T1000 (cell line): ENCODE measurements at regions not wholly inside any gene's neighbourhood (a gene's known extent, or its start where the extent isn't known, plus 50 kb on each side); places are given as distances from the start of the nearest gene placed in this dataset.
"Not testable (repeated sequence)": the region's sequence is repeated elsewhere in the genome, so short reads cannot be mapped to it uniquely, and the experiment has no call there.

Experiments
- DNase-seq: peaks from one replicate; lab custom pipeline; 2025; ENCODE audit warnings: mixed read lengths; lab: John Stamatoyannopoulos, UW

GRCh38 chr21:38912789-38913119 is 107.0 kb downstream of the ETS2 start:
- DNase-seq = no peak

- no peak for DNase-seq
These were observed 106.4 kb downstream of the ETS2 start for GRCh38 chr21:38912102-38912629.

GRCh38 chr21:38911484-38912101 is 105.9 kb downstream of the ETS2 start:
- DNase-seq = no peak

GRCh38 chr21:38910390-38911067 is 104.8 kb downstream of the ETS2 start:
- DNase-seq = no peak

- DNase-seq = no peak
These were observed 104.2 kb downstream of the ETS2 start for GRCh38 chr21:38909929-38910328.

- no peak for DNase-seq
These were observed 103.4 kb downstream of the ETS2 start for GRCh38 chr21:38909109-38909508.

- no peak for DNase-seq
These were observed 102.8 kb downstream of the ETS2 start for GRCh38 chr21:38908537-38908936.

GRCh38 chr21:38905752-38906151 is 100.0 kb downstream of the ETS2 start:
- DNase-seq = no peak

- DNase-seq = no peak
These were observed 99.6 kb downstream of the ETS2 start for GRCh38 chr21:38905328-38905727.

- DNase-seq = no peak
These were observed 98.0 kb downstream of the ETS2 start for GRCh38 chr21:38903690-38904139.

- no peak for DNase-seq
These were observed 97.1 kb downstream of the ETS2 start for GRCh38 chr21:38902608-38903445.

- no peak for DNase-seq
These were observed 94.8 kb downstream of the ETS2 start for GRCh38 chr21:38900499-38900898.

GRCh38 chr21:38899985-38900384 is 94.3 kb downstream of the ETS2 start:
- DNase-seq = not testable (repeated sequence)

- no peak for DNase-seq
These were observed 93.7 kb downstream of the ETS2 start for GRCh38 chr21:38899277-38899947.

- DNase-seq = no peak
These were observed 92.8 kb downstream of the ETS2 start for GRCh38 chr21:38898422-38899096.

- DNase-seq = no peak
These were observed 92.0 kb downstream of the ETS2 start for GRCh38 chr21:38897532-38898421.

- DNase-seq = no peak
These were observed 89.2 kb downstream of the ETS2 start for GRCh38 chr21:38894899-38895298.

GRCh38 chr21:38888991-38889561 is 83.3 kb downstream of the ETS2 start:
- no peak for DNase-seq

- DNase-seq = no peak
These were observed 82.0 kb downstream of the ETS2 start for GRCh38 chr21:38887749-38888148.

GRCh38 chr21:38887062-38887686 is 81.4 kb downstream of the ETS2 start:
- DNase-seq = no peak
